ENCODE measurements at regions not wholly inside any gene's neighbourhood (a gene's known extent, or its start where the extent isn't known, plus 50 kb on each side); places are given as distances from the start of the nearest gene placed in this dataset.
A peak's percentile ranks its signal among the peaks of the same experiment; 100 is the strongest.

DNA sequence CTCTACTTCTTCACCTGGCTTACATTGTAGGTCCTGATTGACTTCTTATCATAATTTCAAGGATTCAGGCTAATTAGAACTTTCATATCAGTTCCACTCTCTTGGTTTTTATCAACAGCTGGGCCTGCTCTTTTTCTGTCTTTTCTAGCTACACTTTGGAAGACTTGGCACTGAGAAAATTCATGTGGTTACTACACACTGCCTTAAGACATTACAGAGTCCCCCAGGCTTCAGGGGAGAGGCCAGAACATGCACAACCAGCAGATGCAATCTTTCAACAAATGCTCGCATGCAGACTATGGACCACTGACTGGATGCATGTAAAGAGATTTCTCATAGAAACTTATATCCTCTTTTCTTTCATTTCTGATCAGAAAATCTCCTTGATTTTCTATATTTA is 423.5 kb downstream of the TUSC7 start:
- no peak for DNase-seq

DNA sequence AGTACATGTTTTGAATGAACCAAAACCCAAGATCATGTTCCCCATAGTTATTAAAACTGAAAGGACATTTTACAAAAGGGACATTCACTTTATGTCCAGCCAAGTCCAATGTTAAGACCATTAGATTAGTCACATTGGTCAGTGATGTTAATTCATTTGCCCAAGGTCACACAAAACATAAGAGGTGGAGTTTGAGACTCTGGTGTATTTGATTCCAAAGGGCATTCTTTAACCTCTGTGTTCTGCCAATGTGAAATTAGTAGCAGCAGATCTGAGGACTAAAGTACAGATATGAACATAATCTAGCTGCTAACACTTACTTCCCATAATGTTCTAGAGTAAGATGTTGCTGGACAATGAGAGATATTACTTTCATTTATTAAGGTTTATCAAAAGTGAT is 425.6 kb downstream of the TUSC7 start:
- DNase-seq: no peak

GRCh38 chr3:117136003-117136402 is 426.4 kb downstream of the TUSC7 start:
- DNase-seq: no peak

GRCh38 chr3:117137065-117137464 is 427.5 kb downstream of the TUSC7 start:
- no peak for DNase-seq

DNA sequence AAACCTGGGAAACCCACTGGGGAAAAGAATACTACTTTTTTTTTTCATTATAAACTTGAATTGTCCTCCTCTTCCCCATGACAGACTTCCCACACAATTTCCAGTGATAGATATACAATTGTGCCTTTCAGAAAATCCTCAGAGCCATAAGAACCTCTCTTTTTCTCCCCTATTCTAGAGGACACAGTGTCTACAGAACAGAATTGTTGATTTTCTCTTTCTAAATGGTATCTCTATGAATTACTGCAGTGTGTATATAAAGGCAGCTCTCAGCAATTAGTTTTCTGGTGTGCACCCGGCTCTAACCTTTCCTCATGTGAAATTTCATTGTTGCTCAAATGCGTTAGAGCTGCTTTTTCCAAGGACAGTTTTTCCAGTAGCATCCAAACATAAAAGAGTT is 430.1 kb downstream of the TUSC7 start:
- DNase-seq: no peak

DNA sequence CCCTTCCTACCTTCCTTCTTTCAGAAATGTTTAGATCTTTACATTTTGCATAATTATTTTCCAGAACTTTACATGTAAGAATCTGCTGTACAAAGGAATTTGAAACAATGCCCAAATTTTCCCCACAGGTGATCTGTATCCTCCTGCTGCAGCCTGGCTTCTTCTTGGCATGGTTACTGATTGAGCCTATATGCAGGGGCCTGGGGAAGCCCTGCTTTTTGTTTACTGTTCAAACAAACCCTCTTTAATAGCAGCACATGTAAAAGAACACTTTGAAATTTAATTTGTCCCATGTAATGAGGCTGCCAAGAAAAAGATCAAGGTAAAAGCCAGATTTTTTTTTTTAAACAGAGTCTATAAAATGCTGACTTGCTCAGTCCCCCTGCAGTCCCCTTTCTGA is 432.2 kb downstream of the TUSC7 start:
- DNase-seq: no peak

DNA sequence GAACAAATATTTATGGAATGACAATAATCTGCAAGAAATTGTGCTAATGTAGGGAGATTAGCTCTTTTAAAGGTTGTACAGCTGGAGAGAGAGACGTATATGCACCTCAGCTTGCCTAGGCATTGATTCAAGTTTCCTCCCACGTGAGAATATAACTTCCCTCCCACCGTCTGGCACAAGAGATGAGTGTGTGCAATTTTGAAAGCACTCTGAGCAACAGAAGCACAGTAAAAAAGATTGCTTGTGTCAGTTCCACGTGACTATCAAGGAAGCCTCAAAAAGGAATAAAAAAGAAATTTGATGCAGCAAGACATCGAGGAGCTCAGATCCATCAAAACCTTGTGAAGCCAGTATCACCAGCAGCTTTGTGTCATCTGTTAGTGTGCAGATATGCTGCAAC is 435.3 kb downstream of the TUSC7 start:
- peak; percentile 1 for DNase-seq

DNA sequence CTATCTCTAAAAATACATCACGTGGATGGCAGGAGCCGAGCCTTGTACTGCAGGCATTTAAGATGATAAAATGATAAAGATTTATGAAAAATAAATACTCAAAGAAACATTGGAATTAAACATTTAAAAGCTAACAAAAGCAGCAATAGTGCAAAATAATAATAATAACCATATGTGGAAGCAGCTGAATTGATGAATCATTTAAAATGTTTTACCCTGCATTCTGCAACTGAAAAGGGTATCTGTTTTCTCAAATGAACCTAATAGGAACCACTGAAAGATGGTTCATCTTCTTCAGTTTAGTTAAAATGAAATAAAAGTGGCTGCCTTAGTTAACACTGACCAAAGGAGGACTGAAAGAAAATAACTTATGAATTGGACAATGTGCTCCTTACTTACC is 436.1 kb downstream of the TUSC7 start:
- DNase-seq: no peak

- no peak for DNase-seq
Observed at GRCh38 chr3:117146571-117146970, 437.0 kb downstream of the TUSC7 start.

- no peak for DNase-seq
Observed at GRCh38 chr3:117149584-117149983, 440.0 kb downstream of the TUSC7 start.

DNA sequence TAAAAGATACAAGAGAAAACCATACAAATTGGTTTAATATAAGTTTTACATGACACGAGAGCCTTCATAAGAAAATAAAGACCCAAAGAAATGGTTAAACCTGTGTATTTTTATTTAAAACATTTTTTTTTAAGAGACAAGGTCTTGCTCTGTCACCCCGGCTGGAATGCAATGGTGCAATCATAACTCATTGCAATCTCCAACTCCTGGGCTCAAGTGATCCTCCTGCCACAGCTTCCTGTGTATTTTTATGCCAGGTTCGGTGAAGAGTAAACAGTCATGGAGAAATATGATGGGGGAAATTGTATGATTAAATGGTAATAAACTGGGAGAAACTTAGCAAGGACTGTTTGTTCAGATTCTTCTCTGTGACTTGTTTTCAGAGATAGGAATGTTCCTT is 441.0 kb downstream of the TUSC7 start:
- DNase-seq: peak; percentile 11

GRCh38 chr3:117160176-117160575 is 450.6 kb downstream of the TUSC7 start:
- DNase-seq: no peak

GRCh38 chr3:117161816-117162215 is 452.2 kb downstream of the TUSC7 start:
- no peak for DNase-seq

DNA sequence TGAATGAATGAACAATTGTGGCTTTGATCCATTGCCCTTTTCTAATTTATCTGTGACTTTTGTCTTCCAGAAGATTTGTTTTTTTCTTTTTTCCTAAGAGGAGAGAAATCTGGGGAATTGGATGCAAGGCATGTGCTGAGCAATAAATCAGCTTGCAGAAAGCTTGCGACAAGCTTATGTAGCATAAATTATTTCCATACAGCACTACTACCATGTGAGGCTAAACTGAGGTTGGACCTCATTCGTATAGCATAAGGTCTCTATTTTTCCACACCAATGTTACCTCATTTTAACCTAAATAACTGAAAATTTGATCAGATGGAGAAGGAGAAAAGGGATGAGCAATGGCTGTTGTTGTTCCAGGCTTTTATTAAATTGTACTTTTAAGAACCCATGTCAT is 455.6 kb downstream of the TUSC7 start:
- DNase-seq: no peak

DNA sequence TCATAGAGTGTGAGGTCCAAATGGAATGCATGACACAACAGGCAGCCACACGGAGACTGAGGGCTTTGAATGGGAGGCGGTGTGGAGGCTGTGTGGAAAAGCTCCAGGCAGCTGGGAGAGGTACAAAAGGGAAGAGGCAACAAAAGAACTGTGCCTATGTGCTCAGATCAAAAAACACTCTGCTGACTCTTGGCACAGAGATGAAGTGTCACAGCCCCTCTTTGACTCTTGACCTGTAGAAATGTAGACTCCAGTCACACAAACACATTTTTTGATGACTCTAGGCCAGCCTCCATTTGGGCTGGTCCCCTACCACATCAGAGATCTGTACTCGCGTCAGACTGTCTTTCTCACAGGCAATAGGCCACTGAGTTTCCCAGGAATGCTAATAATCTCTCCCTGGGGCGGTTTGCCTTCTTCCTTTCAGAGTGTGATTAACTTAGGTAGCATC is 456.0 kb downstream of the TUSC7 start:
- peak; percentile 87 for DNase-seq

- DNase-seq: no peak
Observed at GRCh38 chr3:117168896-117169295, 459.3 kb downstream of the TUSC7 start.

DNA sequence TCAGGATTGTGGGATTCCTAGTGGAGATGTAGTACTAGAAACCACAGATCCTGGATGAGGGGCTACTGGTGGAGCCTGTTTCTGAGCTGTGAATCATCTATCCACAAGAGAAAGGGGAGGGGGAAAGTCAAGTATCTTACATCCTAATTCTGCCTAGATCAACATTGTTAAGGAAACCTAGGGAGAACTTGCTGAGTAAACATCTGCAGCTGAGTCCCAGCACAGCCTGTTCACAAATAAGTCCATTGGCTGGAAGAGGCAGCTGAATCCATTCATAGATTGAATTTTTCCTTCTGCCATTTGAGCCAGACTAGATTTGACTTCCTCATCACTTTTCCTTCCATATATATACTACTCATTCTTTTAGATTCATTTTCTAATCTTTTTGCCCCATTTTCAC is 460.5 kb downstream of the TUSC7 start:
- no peak for DNase-seq

DNA sequence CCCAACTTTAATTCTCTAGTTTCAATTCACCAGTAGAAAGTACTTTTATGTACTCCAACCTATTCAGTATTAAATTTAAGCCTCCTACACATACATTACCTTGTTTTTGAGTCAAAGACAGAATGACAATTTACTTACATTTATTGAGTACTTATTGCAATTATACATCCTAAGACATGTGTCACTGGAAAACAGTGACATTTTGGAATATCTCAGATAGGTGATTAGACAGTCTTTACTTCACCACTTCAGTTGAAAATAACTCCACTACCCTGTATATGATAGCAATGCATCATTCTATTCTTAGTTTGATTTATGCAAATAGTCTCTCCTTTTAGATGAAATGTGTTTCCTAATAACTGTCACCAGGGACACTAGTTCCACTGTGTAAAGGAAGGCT is 461.5 kb downstream of the TUSC7 start:
- DNase-seq: no peak

GRCh38 chr3:117172426-117172825 is 462.8 kb downstream of the TUSC7 start:
- DNase-seq: no peak

DNA sequence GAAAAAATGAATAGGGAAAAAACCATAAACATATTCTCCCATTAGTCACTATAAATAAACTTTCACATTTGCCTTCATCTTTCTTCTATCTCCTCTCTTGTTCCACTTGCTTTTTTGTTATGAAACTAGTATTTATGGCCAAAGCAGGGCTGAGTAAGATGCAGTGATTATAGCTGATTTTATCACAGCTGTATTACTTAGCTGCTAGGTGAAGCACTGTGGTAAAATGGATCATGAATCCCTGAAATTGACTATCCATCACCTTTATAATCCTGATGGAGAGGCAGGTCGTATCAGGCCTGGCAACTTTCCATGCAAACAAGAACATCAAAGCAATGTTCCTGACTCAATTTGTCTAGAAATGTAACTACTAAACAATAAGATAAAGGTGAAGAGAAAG is 471.6 kb downstream of the TUSC7 start:
- no peak for DNase-seq

GRCh38 chr3:117184574-117184973 is 475.0 kb downstream of the TUSC7 start:
- peak; percentile 66 for DNase-seq

DNA sequence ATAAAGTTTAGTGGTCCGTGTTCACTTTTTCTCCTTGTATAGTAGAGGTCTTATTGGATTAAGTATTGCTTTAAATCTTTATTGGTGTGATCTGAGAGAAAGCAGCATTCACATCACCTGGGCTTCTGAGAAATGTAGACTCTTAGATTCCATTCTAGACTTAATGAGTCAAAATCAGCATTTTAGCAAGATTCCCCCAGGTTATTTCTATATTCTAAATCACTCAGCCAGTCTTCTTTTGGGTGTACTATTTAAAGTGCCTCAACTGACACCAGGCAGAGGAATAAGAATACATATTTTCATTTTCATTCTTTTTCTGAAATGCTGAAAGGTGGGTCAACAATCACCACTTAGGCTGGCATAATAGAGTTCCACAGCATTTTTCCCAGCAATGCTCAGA is 481.7 kb downstream of the TUSC7 start:
- DNase-seq: no peak

DNA sequence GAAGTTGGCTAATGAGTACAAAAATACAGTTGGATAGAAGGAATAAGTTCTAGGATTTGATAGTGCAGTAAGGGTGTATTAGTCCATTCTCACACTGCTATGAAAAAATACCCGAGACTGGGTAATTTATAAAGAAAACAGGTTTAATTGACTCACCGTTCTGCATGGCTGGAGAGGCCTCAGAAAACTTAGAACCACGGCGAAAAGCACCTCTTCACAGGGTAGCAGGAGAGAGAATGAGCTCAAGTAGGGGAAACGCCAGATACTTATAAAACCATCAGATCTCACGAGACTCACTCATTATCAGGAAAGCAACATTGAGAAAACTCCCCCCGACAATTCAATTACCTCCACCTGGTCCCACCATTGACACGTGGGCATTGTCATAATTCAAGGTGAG is 483.3 kb downstream of the TUSC7 start:
- DNase-seq: no peak

DNA sequence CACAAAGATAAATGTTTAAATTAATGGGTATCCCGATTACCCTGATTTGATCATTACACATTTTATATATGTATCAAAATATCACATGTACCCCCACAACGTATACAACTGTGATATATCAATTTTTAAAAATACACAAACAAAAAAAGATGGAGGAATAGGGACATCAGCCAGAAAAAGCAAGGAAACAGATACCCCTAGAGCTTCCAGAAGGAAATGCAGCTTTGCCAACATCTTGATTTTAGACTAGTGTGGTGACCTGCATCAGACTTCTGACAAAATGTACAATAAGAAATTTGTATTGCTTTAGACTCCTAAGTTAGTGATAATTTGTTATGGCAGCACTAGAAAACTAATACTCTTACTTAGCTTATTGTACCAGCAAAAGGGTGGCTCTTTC is 483.8 kb downstream of the TUSC7 start:
- DNase-seq: peak; percentile 10

GRCh38 chr3:117195034-117195433 is 485.5 kb downstream of the TUSC7 start:
- DNase-seq: no peak

DNA sequence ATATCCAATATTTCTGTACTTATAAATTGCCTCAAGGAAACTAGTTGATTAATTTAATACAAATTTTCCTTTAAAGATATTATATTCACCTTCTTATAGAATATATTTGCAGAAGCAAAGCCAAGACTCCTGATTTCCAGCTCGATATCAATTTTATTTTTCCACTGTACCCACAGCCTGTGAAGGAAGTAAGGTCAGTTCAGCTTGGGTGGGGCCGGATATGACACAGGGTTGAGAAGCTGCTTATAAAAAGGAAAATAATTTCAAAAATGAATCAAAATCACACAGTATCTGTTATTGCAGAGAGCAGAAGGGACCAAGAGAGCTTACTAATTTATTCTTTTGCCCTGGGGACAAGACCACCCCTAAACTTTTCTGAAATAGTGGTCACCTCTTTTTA is 491.4 kb downstream of the TUSC7 start:
- no peak for DNase-seq
